HCT116 (cell line): ENCODE measurements at regions not wholly inside any gene's neighbourhood (a gene's known extent, or its start where the extent isn't known, plus 50 kb on each side); places are given as distances from the start of the nearest gene placed in this dataset.

Source experiments
- ATAC-seq: fragments of 200-7000 bp; cut with Tn5 transposase; 2 replicates; pipeline ENCODE4 v1.9.1; 2020; ENCODE audit warnings: mild to moderate bottlenecking, moderate library complexity
- BruUV-seq: library from RNA; stranded (reverse); fragments of 400-500 nt; replicated peaks from 2 replicates; lab custom pipeline; 2021; lab: Mats Ljungman, UMichigan
- CTCF ChIA-PET: fragments of 300-600 bp; sonication (Branson Sonifier 250); formaldehyde crosslinking; loops from one replicate; lab custom pipeline; 2021; ENCODE audit warnings: antibody characterized with exemption; lab: Charles Lee
- POLR2A ChIA-PET: fragments of 300-600, 350-600 bp; sonication (Branson Sonifier 250); formaldehyde crosslinking; loops from one replicate; lab custom pipeline; 2021; ENCODE audit warnings: antibody characterized with exemption; lab: Charles Lee
- RAD21 ChIA-PET, 2 experiments: fragments of 300-600 bp; sonication (Branson Sonifier 250); formaldehyde crosslinking; loops; one replicate each; lab custom pipeline; 2023; ENCODE audit warnings: low total read pairs in 2 of 2; ENCODE audit not compliant: uncharacterized antibody in 2 of 2, unreplicated experiment in 2 of 2, low non-redundant PET in 1 of 2; lab: Charles Lee
- DNase-seq: peaks from one replicate; pipeline ENCODE4 v3.0.0-alpha.2; 2010; ENCODE audit warnings: low read depth, low spot score
- H2AFZ ChIP-seq: fragments of 200-600 bp; shearing (Covaris generic), sonication (generic); 2 replicates; pipeline ENCODE4 v1.6.1; 2017; ENCODE audit warnings: low read depth, mixed run types, mixed read lengths, antibody characterized with exemption, low read length; ENCODE audit not compliant: poor library complexity, severe bottlenecking
- H3K27ac ChIP-seq: 2 replicates; pipeline ENCODE4 v1.5.1; 2012; ENCODE audit warnings: low read depth, low read length
- H3K27me3 ChIP-seq: fragments of 200-600 bp; sonication (generic); 2 replicates; pipeline ENCODE4 v1.6.1; 2016; ENCODE audit warnings: mixed run types, low read length, mixed read lengths; ENCODE audit not compliant: insufficient read depth
- H3K36me3 ChIP-seq, 2 experiments: fragments of 200-500 bp in 1 of 2; fragments of 200-600 bp in 1 of 2; sonication (Bioruptor generic) in 1 of 2; sonication (generic) in 1 of 2; 2 replicates each; pipeline versions ENCODE4 v1.5.1 to v1.6.1; 2014 to 2016; ENCODE audit warnings: low read length in 2 of 2, inconsistent platforms in 1 of 2, mixed read lengths in 1 of 2, mixed run types in 1 of 2; ENCODE audit not compliant: insufficient read depth in 2 of 2, control insufficient read depth in 1 of 2
- H3K4me1 ChIP-seq, 2 experiments: fragments of 200-600 bp in 1 of 2; sonication (generic) in 1 of 2; 2 replicates each; pipeline versions ENCODE4 v1.5.1 to v1.6.1; 2012 to 2017; ENCODE audit warnings: low read length in 2 of 2, inconsistent platforms in 1 of 2, mild to moderate bottlenecking in 1 of 2, mixed read lengths in 1 of 2, mixed run types in 1 of 2, moderate library complexity in 1 of 2; ENCODE audit not compliant: insufficient read depth in 2 of 2, control insufficient read depth in 1 of 2
- H3K4me2 ChIP-seq: fragments of 200-600 bp; sonication (generic); 2 replicates; pipeline ENCODE4 v1.6.1; 2017; ENCODE audit warnings: mixed run types, low read length, mixed read lengths
- H3K4me3 ChIP-seq, 2 experiments: fragments of 200-600 bp in 1 of 2; sonication (generic) in 1 of 2; replicated peaks in 1 of 2; 2 replicates each; pipeline ENCODE4 v1.5.1; 2011 to 2016; ENCODE audit warnings: low read length in 2 of 2, control low read depth in 1 of 2, low read depth in 1 of 2, mild to moderate bottlenecking in 1 of 2, mixed read lengths in 1 of 2, mixed run types in 1 of 2
- H3K79me2 ChIP-seq: fragments of 200-600 bp; sonication (generic); 2 replicates; pipeline ENCODE4 v1.6.1; 2017; ENCODE audit warnings: mild to moderate bottlenecking, mixed run types, low read length, moderate library complexity, mixed read lengths; ENCODE audit not compliant: insufficient read depth
- H3K9ac ChIP-seq: fragments of 200-600 bp; sonication (generic); 2 replicates; pipeline ENCODE4 v1.6.1; 2016; ENCODE audit warnings: low read length, mixed read lengths
- H3K9me2 ChIP-seq: fragments of 200-600 bp; sonication (generic), shearing (Covaris generic); 2 replicates; pipeline ENCODE4 v1.6.1; 2017; ENCODE audit warnings: mixed run types, mild to moderate bottlenecking, moderate library complexity; ENCODE audit not compliant: insufficient read depth
- H3K9me3 ChIP-seq, 2 experiments: fragments of 200-500 bp in 1 of 2; fragments of 200-600 bp in 1 of 2; sonication (Bioruptor generic) in 1 of 2; sonication (generic) in 1 of 2; 2 replicates each; pipeline ENCODE4 v1.6.1; 2014 to 2017; ENCODE audit warnings: low read length in 2 of 2, mixed read lengths in 2 of 2, inconsistent platforms in 1 of 2, low read depth in 1 of 2, mild to moderate bottlenecking in 1 of 2, mixed run types in 1 of 2, moderate library complexity in 1 of 2; ENCODE audit not compliant: control insufficient read depth in 1 of 2, insufficient read depth in 1 of 2
- H4K20me1 ChIP-seq: fragments of 200-600 bp; sonication (generic), shearing (Covaris generic); 2 replicates; pipeline ENCODE4 v1.6.1; 2017; ENCODE audit warnings: mixed run types, mild to moderate bottlenecking, moderate library complexity; ENCODE audit not compliant: insufficient read depth
- CBX3 ChIP-seq: IDR thresholded peaks from 2 replicates; pipeline ENCODE4 v1.6.1; 2012; ENCODE audit warnings: low read depth
- CEBPB ChIP-seq: IDR thresholded peaks from 2 replicates; pipeline ENCODE4 v1.6.1; 2012; ENCODE audit warnings: low read depth
- EGR1 ChIP-seq: IDR thresholded peaks from 2 replicates; pipeline ENCODE4 v1.6.1; 2012; ENCODE audit warnings: low read depth
- EZH2 ChIP-seq: fragments of 200-600 bp; sonication (generic); IDR thresholded peaks from 2 replicates; pipeline ENCODE4 v1.6.1; 2017; ENCODE audit warnings: antibody characterized with exemption, mixed run types
- EZH2phosphoT487 ChIP-seq: fragments of 200-600 bp; IDR thresholded peaks from 2 replicates; pipeline ENCODE4 v1.6.1; 2018; ENCODE audit warnings: antibody characterized with exemption, borderline replicate concordance
- FOSL1 ChIP-seq: IDR thresholded peaks from 2 replicates; pipeline ENCODE4 v1.6.1; 2012; ENCODE audit warnings: low read depth
- JUND ChIP-seq: IDR thresholded peaks from 2 replicates; pipeline ENCODE4 v1.6.1; 2012
- POLR2A ChIP-seq: IDR thresholded peaks from 2 replicates; pipeline ENCODE4 v1.7.0; 2011; ENCODE audit warnings: borderline replicate concordance; ENCODE audit not compliant: insufficient read depth, insufficient read length; ENCODE audit errors: extremely low read depth
- SP1 ChIP-seq: IDR thresholded peaks from 2 replicates; pipeline ENCODE4 v1.6.1; 2012; ENCODE audit warnings: low read depth
- SRF ChIP-seq: IDR thresholded peaks from 2 replicates; pipeline ENCODE4 v1.6.1; 2012; ENCODE audit warnings: low read depth
- TCF7L2 ChIP-seq: IDR thresholded peaks from 2 replicates; pipeline ENCODE4 v1.7.0; 2011; ENCODE audit warnings: borderline replicate concordance, inconsistent platforms; ENCODE audit not compliant: insufficient read depth, insufficient read length; ENCODE audit errors: extremely low read depth
- ZNF274 ChIP-seq: fragments of 200-500 bp; sonication (Bioruptor generic); IDR thresholded peaks from 2 replicates; pipeline ENCODE4 v1.6.1; 2014; ENCODE audit warnings: mild to moderate bottlenecking, low read depth, low read length, inconsistent platforms
- intact Hi-C: fragments of 100-400 bp; cut with micrococcal nuclease; formaldehyde crosslinking; loops from 2 replicates; pipeline ENCODE4 v1.10.0; 2022
- TF ChIP-seq, protein P1 (sequence below), 3 experiments: fragments of 200-600 bp in 1 of 3; sonication (generic) in 1 of 3; IDR thresholded peaks in 2 of 3; conservative IDR thresholded peaks in 1 of 3; 2 replicates each; pipeline ENCODE4 v1.5.1; 2012 to 2017; ENCODE audit warnings: low read depth in 2 of 3, low read length in 2 of 3, antibody characterized with exemption in 1 of 3, borderline replicate concordance in 1 of 3, control low read depth in 1 of 3, mild to moderate bottlenecking in 1 of 3, mixed read lengths in 1 of 3, mixed run types in 1 of 3, moderate library complexity in 1 of 3; ENCODE audit not compliant: insufficient read depth in 1 of 3
- TF ChIP-seq, protein P2 (sequence below): IDR thresholded peaks from 2 replicates; pipeline ENCODE4 v1.6.1; 2012
- TF ChIP-seq, protein P3 (sequence below): IDR thresholded peaks from 2 replicates; pipeline ENCODE4 v1.6.1; 2012

DNA sequence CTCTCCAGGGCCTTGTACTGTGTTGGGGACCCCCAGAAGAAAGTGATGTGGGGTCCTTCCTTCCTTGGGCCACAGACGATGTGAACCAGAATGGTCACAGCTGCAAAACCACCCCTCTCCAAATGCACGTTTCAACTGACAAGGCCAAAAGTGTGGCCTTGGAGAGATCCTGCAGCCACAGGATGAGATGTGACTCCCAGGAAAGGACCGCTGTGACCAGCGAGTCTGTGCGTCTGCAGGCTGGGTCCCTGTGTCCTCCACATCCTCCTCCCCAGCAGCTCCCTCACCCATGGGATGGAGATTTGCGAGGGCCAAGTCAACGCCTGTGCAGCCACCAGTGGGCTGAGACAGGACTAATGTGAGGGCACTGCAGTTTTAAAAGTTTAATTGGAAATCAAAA, 247.0 kb downstream of the ERMARD start:
- ChIA-PET POLR2A (no interaction called here), CTCF (no interaction called here)
- BruUV-seq = no TSS peak

DNA sequence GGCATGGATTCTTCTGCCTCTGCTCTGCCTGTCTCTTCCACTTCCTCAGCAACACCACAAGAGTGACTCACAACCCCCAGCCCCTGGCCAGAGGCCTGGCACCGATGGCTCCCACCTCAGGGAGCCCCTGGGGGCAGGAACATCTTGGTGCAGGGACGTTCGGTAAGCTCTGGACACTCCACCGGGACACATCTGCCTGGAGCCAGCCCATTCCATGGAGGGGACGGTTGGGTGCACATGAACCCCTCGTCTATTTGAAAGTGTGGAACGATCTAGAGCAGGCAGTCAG, 246.5 kb downstream of the ERMARD start:
- DNase-seq = no peak
- Histone ChIP-seq H3K36me3 (no peaks in the 10 kb centered on the region), H3K27me3 (no peaks in the 10 kb centered on the region), H2AFZ (no peak overlapping the region), H3K9ac (no peak overlapping the region), H3K27ac (no peak overlapping the region), H3K4me3 (no peak overlapping the region), H3K79me2 (no peaks in the 10 kb centered on the region), H3K9me2 (no peaks in the 10 kb centered on the region), H4K20me1 (no peaks in the 10 kb centered on the region), H3K4me1 (no peaks in the 10 kb centered on the region), H3K9me3 (no peaks in the 10 kb centered on the region; a peak in 1 of 4 replicates), H3K4me2 (no peak overlapping the region)
- ChIA-PET CTCF (no interaction called here), RAD21 (no interaction called here), POLR2A (no interaction called here)
- TF ChIP-seq EZH2phosphoT487 = no peak
- no peak for TF ChIP-seq SRF
- no peak for TF ChIP-seq CEBPB
- no peak for TF ChIP-seq ZNF274
- TF ChIP-seq EGR1 = no peak
- TF ChIP-seq, protein P1, sequence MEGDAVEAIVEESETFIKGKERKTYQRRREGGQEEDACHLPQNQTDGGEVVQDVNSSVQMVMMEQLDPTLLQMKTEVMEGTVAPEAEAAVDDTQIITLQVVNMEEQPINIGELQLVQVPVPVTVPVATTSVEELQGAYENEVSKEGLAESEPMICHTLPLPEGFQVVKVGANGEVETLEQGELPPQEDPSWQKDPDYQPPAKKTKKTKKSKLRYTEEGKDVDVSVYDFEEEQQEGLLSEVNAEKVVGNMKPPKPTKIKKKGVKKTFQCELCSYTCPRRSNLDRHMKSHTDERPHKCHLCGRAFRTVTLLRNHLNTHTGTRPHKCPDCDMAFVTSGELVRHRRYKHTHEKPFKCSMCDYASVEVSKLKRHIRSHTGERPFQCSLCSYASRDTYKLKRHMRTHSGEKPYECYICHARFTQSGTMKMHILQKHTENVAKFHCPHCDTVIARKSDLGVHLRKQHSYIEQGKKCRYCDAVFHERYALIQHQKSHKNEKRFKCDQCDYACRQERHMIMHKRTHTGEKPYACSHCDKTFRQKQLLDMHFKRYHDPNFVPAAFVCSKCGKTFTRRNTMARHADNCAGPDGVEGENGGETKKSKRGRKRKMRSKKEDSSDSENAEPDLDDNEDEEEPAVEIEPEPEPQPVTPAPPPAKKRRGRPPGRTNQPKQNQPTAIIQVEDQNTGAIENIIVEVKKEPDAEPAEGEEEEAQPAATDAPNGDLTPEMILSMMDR (IDR thresholded peaks at IDR 0.05 in 2 of 3, conservative IDR thresholded peaks at IDR 0.05 in 1 of 3; ENCODE audit: borderline replicate concordance in 1 of 3, insufficient read depth in 1 of 3, low read depth in 2 of 3, low read length in 2 of 3) = no peak
- intact Hi-C loops = no loop called here
- ATAC-seq = no peak
- BruUV-seq = no TSS peak

More for the DNA sequence above, 247.0 kb downstream of the ERMARD start:
- intact Hi-C loops = no loop called here
- H3K9me3 ChIP-seq = no peaks in the 10 kb centered on the region; a peak in 1 of 4 replicates
- no peaks in the 10 kb centered on the region for H3K79me2 ChIP-seq
- no peak overlapping the region for H2AFZ ChIP-seq
- H3K27me3 ChIP-seq = no peaks in the 10 kb centered on the region
- ATAC-seq = no peak
- TF ChIP-seq EGR1 (no peak), ZNF274 (no peak), EZH2 (no peak), POLR2A (no peak), TCF7L2 (no peak), CEBPB (no peak), SP1 (no peak), CBX3 (no peak), EZH2phosphoT487 (no peak), FOSL1 (no peak), JUND (no peak)
- TF ChIP-seq, protein P2, sequence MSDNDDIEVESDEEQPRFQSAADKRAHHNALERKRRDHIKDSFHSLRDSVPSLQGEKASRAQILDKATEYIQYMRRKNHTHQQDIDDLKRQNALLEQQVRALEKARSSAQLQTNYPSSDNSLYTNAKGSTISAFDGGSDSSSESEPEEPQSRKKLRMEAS = no peak
- TF ChIP-seq, protein P3, sequence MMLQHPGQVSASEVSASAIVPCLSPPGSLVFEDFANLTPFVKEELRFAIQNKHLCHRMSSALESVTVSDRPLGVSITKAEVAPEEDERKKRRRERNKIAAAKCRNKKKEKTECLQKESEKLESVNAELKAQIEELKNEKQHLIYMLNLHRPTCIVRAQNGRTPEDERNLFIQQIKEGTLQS = no peak
- TF ChIP-seq, all 23 proteins: peak for 0
- DNase-seq = no peak
- Histone ChIP-seq H3K9me2 (no peaks in the 10 kb centered on the region), H3K9ac (no peak overlapping the region), H4K20me1 (no peaks in the 10 kb centered on the region), H3K4me1 (no peaks in the 10 kb centered on the region), H3K4me3 (no peak overlapping the region), H3K36me3 (no peaks in the 10 kb centered on the region), H3K27ac (no peak overlapping the region), H3K4me2 (no peak overlapping the region)
- RAD21 ChIA-PET = no interaction called here
